ENCODE measurements at regions not wholly inside any gene's neighbourhood (a gene's known extent, or its start where the extent isn't known, plus 50 kb on each side); places are given as distances from the start of the nearest gene placed in this dataset.

GRCh38 chr10:55460008-55460407, 659.0 kb upstream of the PCDH15 start:
- Histone ChIP-seq H3K27me3 (ENCODE audit: insufficient read depth, low read depth, low read length) (no peaks in the 10 kb centered on the region), H3F3A (ENCODE audit: insufficient read depth, low read length, poor library complexity, severe bottlenecking) (no peaks in the 10 kb centered on the region), H3K4me2 (ENCODE audit: low read length) (no peak overlapping the region), H3K9me3 (ENCODE audit: low read length) (no peaks in the 10 kb centered on the region), H3K9ac (ENCODE audit: low read length) (no peak overlapping the region), H2AFZ (ENCODE audit: low read depth, low read length) (no peak overlapping the region), H3K4me3 (ENCODE audit: low read length) (no peak overlapping the region), H3K9me2 (ENCODE audit: insufficient read depth, low read length) (no peaks in the 10 kb centered on the region), H3K27ac (ENCODE audit: low read length) (no peak overlapping the region), H3K79me2 (replicated peaks; ENCODE audit: insufficient read depth, low read length) (no peaks in the 10 kb centered on the region), H4K20me1 (ENCODE audit: insufficient read depth) (no peaks in the 10 kb centered on the region), H3K36me3 (ENCODE audit: insufficient read depth, low read length) (no peaks in the 10 kb centered on the region)
- no peak for TF ChIP-seq POLR2AphosphoS5 (IDR thresholded peaks at IDR 0.05)
- TF ChIP-seq EZH2 (IDR thresholded peaks at IDR 0.05; ENCODE audit: borderline replicate concordance, insufficient read depth, low read length, poor library complexity, severe bottlenecking) = no peak
- no peak for TF ChIP-seq RAD21 (conservative IDR thresholded peaks at IDR 0.05)

DNA sequence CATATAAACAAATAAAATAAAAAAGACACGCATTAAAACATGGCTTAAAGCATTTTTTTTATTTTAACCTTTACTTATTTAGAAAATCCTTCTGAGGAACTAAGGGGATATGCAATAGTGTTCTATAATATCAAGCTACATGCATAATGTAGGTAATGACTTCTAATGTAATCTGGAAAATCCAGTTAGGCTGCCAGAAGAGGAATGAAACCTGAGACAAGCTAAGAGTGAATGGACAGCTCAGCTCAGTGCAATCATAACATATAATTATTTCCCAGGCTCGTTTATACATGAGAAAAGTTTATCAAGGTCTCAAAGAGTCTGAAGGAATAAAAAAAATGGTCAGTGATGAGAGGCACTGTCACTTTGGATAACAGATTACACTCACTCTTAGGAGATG, 649.0 kb upstream of the PCDH15 start:
- no peaks in the 10 kb centered on the region for H4K20me1 ChIP-seq (ENCODE audit: insufficient read depth)
- no peaks in the 10 kb centered on the region for H3K9me2 ChIP-seq (ENCODE audit: insufficient read depth, low read length)
- no peaks in the 10 kb centered on the region for H3K36me3 ChIP-seq (ENCODE audit: insufficient read depth, low read length)
- no peaks in the 10 kb centered on the region for H3K9me3 ChIP-seq (ENCODE audit: low read length)
- no peak overlapping the region for H3K4me3 ChIP-seq (ENCODE audit: low read length)
- H3K27ac ChIP-seq (ENCODE audit: low read length) = no peak overlapping the region
- H3K27me3 ChIP-seq (ENCODE audit: insufficient read depth, low read depth, low read length) = no peaks in the 10 kb centered on the region
- TF ChIP-seq, protein P1, sequence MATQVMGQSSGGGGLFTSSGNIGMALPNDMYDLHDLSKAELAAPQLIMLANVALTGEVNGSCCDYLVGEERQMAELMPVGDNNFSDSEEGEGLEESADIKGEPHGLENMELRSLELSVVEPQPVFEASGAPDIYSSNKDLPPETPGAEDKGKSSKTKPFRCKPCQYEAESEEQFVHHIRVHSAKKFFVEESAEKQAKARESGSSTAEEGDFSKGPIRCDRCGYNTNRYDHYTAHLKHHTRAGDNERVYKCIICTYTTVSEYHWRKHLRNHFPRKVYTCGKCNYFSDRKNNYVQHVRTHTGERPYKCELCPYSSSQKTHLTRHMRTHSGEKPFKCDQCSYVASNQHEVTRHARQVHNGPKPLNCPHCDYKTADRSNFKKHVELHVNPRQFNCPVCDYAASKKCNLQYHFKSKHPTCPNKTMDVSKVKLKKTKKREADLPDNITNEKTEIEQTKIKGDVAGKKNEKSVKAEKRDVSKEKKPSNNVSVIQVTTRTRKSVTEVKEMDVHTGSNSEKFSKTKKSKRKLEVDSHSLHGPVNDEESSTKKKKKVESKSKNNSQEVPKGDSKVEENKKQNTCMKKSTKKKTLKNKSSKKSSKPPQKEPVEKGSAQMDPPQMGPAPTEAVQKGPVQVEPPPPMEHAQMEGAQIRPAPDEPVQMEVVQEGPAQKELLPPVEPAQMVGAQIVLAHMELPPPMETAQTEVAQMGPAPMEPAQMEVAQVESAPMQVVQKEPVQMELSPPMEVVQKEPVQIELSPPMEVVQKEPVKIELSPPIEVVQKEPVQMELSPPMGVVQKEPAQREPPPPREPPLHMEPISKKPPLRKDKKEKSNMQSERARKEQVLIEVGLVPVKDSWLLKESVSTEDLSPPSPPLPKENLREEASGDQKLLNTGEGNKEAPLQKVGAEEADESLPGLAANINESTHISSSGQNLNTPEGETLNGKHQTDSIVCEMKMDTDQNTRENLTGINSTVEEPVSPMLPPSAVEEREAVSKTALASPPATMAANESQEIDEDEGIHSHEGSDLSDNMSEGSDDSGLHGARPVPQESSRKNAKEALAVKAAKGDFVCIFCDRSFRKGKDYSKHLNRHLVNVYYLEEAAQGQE (IDR thresholded peaks at IDR 0.05; ENCODE audit: borderline replicate concordance) = no peak
- TF ChIP-seq, protein P2, sequence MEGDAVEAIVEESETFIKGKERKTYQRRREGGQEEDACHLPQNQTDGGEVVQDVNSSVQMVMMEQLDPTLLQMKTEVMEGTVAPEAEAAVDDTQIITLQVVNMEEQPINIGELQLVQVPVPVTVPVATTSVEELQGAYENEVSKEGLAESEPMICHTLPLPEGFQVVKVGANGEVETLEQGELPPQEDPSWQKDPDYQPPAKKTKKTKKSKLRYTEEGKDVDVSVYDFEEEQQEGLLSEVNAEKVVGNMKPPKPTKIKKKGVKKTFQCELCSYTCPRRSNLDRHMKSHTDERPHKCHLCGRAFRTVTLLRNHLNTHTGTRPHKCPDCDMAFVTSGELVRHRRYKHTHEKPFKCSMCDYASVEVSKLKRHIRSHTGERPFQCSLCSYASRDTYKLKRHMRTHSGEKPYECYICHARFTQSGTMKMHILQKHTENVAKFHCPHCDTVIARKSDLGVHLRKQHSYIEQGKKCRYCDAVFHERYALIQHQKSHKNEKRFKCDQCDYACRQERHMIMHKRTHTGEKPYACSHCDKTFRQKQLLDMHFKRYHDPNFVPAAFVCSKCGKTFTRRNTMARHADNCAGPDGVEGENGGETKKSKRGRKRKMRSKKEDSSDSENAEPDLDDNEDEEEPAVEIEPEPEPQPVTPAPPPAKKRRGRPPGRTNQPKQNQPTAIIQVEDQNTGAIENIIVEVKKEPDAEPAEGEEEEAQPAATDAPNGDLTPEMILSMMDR (IDR thresholded peaks at IDR 0.05; ENCODE audit: poor library complexity, severe bottlenecking) = no peak
- TF ChIP-seq SMC3 (conservative IDR thresholded peaks at IDR 0.05; ENCODE audit: poor library complexity) = no peak
- TF ChIP-seq EP300 (conservative IDR thresholded peaks at IDR 0.05; ENCODE audit: poor library complexity, severe bottlenecking) = no peak
- TF ChIP-seq RAD21 (conservative IDR thresholded peaks at IDR 0.05) = no peak
- no peak for TF ChIP-seq TAF1 (IDR thresholded peaks at IDR 0.05; ENCODE audit: low read depth)
- TF ChIP-seq POLR2AphosphoS5 (IDR thresholded peaks at IDR 0.05) = no peak
- TF ChIP-seq MXI1 (conservative IDR thresholded peaks at IDR 0.05; ENCODE audit: poor library complexity, severe bottlenecking) = no peak
- H3F3A ChIP-seq (ENCODE audit: insufficient read depth, low read length, poor library complexity, severe bottlenecking) = no peaks in the 10 kb centered on the region
- H3K4me2 ChIP-seq (ENCODE audit: low read length) = no peak overlapping the region
- no peak overlapping the region for H3K9ac ChIP-seq (ENCODE audit: low read length)
- no peak overlapping the region for H2AFZ ChIP-seq (ENCODE audit: low read depth, low read length)
- H3K79me2 ChIP-seq (replicated peaks; ENCODE audit: insufficient read depth, low read length) = no peaks in the 10 kb centered on the region

GRCh38 chr10:55446441-55447002, 645.5 kb upstream of the PCDH15 start:
- no peak overlapping the region for H3K4me2 ChIP-seq (ENCODE audit: low read length)
- no peaks in the 10 kb centered on the region for H3K27me3 ChIP-seq (ENCODE audit: insufficient read depth, low read depth, low read length)
- no peaks in the 10 kb centered on the region for H4K20me1 ChIP-seq (ENCODE audit: insufficient read depth)
- TF ChIP-seq, protein P1 (IDR thresholded peaks at IDR 0.05; ENCODE audit: borderline replicate concordance) = no peak
- TF ChIP-seq, protein P2 (IDR thresholded peaks at IDR 0.05; ENCODE audit: poor library complexity, severe bottlenecking) = no peak
- TF ChIP-seq EP300 (conservative IDR thresholded peaks at IDR 0.05; ENCODE audit: poor library complexity, severe bottlenecking) (no peak), EZH2 (IDR thresholded peaks at IDR 0.05; ENCODE audit: borderline replicate concordance, insufficient read depth, low read length, poor library complexity, severe bottlenecking) (no peak), RAD21 (conservative IDR thresholded peaks at IDR 0.05) (no peak), TAF1 (IDR thresholded peaks at IDR 0.05; ENCODE audit: low read depth) (no peak), POLR2AphosphoS5 (IDR thresholded peaks at IDR 0.05) (no peak), SMC3 (conservative IDR thresholded peaks at IDR 0.05; ENCODE audit: poor library complexity) (no peak), MXI1 (conservative IDR thresholded peaks at IDR 0.05; ENCODE audit: poor library complexity, severe bottlenecking) (no peak)
- H3K79me2 ChIP-seq (replicated peaks; ENCODE audit: insufficient read depth, low read length) = no peaks in the 10 kb centered on the region
- H3K4me3 ChIP-seq (ENCODE audit: low read length) = no peak overlapping the region
- no peaks in the 10 kb centered on the region for H3K9me3 ChIP-seq (ENCODE audit: low read length)
- H3K9ac ChIP-seq (ENCODE audit: low read length) = no peak overlapping the region
- no peaks in the 10 kb centered on the region for H3K36me3 ChIP-seq (ENCODE audit: insufficient read depth, low read length)
- no peaks in the 10 kb centered on the region for H3F3A ChIP-seq (ENCODE audit: insufficient read depth, low read length, poor library complexity, severe bottlenecking)
- no peaks in the 10 kb centered on the region for H3K9me2 ChIP-seq (ENCODE audit: insufficient read depth, low read length)
- no peak overlapping the region for H2AFZ ChIP-seq (ENCODE audit: low read depth, low read length)
- no peak overlapping the region for H3K27ac ChIP-seq (ENCODE audit: low read length)

Measured in neural cell (in vitro differentiated cells).